ENCODE measurements at regions not wholly inside any gene's neighbourhood (a gene's known extent, or its start where the extent isn't known, plus 50 kb on each side); places are given as distances from the start of the nearest gene placed in this dataset.
"Not testable (repeated sequence)": the region's sequence is repeated elsewhere in the genome, so short reads cannot be mapped to it uniquely, and the experiment has no call there.

DNA sequence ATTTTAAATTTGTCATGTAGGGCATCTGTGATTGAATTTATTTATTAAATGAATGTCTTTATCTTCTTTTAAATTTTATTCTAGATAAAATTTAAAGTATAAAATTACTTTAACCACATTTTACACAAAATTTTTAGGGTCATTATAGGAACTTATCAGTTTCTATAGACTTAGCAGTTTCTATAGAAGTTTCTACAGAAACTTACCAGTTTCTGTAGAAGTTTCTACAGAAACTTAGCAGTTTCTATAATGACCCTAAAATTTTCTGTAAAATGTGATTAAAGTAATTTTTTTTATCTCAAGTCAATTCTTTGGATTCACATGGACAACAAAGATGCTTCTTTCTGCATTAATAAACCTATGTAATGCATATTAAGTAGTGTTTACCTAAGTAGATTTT is 565.9 kb upstream of the TECRL start:
- DNase-seq (ENCODE audit: low spot score) = no peak
- ATAC-seq = no peak

DNA sequence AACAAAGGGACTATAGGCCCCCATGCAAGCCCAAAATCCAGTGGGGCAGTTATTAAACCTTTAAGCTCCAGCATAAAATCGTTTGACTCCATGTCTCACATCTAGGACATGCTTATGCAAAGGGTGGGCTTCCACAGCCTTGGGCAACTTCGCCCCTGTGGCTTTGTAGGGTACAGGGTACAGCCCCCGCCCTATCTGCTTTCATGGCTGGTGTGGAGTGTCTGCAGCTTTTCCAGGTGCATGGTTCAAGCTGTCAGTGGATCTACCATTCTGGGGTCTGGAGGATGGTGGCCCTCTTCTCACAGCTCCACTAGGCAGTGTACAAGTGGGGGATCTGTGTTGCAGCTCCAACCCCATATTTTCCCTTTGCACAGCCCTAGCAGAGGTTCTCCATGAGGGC is 559.8 kb upstream of the TECRL start:
- no peak for ATAC-seq
- no peak for DNase-seq (ENCODE audit: low spot score)

DNA sequence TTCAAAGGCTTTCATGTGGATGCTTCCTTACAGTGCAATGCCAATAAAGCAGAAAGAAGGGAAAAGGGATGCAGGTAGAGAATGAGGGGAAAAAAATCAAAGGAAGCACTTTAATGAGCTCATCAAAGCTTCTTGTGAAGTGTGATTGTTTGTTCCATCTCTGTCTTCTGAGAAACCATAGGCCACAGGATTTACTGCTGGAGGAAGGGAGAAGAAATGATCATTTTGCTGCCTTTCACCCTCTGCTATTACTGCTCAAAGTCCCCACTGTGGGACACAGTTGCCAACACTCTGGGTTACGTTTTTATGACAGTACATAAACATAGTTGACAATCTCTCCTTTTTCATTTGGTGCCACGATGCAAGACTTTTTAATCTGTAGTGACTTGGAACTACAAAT is 558.0 kb upstream of the TECRL start:
- DNase-seq (ENCODE audit: low spot score) (no peak), ATAC-seq (no peak)

DNA sequence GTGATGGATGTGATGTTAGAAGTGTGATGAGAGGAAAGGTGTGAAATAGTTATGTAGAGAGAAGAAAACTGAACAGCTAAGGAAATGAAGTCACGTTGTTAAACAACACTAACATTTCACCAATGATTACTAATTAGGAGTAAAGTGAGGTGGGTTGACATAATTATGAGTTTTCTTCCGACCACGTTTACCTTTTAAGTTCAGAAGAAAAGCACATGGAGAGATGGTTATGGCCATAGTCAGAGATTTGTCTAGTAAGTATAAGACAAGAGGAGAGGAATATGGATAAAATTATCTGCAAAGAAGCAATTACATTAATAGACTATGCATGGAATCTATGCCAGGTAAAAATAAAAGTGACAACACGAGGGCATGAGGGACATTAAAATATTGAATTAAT is 551.3 kb upstream of the TECRL start:
- ATAC-seq = no peak
- DNase-seq (ENCODE audit: low spot score) = no peak

DNA sequence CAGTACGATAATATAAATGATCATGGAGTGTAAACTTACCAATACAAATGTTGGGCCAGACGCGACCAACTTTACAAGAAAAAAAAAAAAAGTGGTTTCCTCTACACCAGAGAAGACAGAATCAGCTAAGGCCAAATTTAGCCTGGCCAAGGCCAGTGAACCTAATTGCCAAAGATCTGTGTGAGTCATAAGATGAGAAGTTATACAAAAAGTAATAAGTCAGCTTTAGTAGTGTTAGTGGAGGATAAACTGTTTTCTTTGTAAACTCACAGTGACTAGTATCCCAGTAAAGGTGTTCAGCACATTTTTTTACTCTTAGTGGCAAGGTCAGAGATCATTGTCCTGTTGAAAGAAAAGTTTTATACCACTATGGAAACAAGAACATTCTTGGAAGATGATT is 531.4 kb upstream of the TECRL start:
- DNase-seq (ENCODE audit: low spot score) (no peak), ATAC-seq (no peak)

DNA sequence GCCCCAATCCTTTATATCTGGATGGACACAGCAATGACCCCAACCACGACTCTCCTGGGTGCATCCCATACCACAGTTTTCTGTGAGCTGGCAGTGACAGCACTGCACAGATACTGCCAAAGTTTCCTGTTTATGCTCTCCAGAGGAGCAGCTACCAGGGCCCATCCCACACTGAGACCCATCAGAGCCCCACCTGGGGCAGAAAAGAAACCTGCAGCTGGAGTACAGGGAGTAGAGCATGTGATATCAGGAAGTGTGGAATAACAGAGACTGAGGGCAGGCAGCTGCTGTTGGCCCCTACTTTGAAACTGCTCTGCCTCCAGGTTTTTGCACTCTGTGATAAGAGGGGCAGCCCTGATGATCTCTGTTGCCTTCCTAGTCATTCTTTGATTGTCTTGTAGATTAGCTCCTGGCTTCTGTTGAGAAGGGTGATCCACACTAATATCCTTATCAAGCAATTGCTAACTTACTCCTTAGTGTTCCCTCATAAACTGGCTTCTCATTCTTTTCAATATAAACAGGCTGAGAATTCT is 526.3 kb upstream of the TECRL start:
- DNase-seq (ENCODE audit: low spot score) (no peak), ATAC-seq (no peak)

DNA sequence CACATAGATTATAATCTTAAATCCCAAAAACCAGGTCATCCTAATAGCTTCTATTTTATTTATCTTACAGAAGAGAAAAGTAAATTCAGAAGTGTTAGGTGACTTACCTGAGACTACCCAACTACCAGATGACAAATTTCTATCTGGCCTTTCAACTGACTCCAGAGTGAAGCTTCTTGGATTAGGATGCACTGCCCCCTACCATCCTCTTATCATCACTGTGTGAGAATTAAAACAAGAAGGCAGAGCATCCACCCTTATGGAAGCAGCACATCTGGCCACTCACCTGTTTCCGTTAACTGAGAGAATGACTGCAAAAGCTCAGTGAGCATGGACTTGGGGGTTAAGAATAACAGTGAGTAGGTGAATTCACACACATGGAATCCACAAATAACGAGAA is 502.6 kb upstream of the TECRL start:
- DNase-seq (ENCODE audit: low spot score) (no peak), ATAC-seq (no peak)

- DNase-seq (ENCODE audit: low spot score) (no peak), ATAC-seq (no peak)
Observed at GRCh38 chr4:64903986-64904385, 494.7 kb upstream of the TECRL start.

GRCh38 chr4:64899563-64899962 is 490.3 kb upstream of the TECRL start:
- DNase-seq (ENCODE audit: low spot score) (no peak), ATAC-seq (no peak)

DNA sequence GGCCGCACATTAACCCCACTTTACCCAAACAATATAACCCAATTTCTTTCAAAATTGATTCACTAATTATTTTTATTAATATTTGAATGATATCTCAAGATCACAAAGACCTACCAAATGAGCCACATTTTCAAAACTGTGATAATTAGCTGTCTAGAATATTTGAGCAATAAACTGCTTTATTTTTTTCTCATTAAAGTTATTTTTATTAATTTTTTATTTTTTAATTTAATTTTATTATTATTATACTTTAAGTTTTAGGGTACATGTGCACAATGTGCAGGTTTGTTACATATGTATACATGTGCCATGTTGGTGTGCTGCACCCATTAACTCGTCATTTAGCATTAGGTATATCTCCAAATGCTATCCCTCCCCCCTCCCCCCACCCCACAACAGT is 489.8 kb upstream of the TECRL start:
- not testable (repeated sequence) for ATAC-seq; DNase-seq (ENCODE audit: low spot score)

DNA sequence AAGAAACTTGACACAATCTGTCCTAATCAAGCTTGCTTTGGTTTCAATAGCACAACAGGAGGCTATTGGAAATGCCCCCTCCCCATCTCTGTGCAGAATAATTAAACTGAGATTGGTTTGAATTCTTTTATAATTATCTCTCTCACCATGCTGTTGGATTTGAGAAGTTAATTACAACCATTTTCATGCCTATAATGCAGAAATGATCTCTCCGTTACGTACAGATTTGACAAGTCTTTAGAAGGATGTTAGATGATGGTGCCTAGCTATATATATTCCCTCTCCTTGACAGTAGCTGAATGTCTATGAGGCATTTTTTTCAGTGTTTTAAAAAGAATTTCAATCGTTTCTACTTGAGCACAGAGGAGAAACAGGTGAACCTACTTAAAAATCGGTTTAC is 488.4 kb upstream of the TECRL start:
- no peak for ATAC-seq

DNA sequence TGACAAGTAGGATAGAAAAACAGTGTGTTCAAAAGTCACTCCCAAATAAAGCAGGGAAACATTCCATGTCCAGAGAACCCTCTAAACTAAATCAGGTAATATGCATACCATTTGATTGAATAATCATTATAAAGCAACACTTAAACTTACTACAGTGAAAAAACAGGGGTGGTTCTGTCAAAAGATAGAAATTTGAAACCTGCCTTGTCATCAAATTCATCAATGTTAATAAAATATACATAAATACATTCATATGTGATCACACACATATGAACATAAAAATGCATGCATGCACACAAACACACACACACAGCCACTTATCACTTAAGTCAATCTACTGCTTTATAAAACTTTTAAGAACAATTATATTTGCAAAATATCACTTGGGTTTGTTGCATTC is 485.8 kb upstream of the TECRL start:
- no peak for ATAC-seq

More for the DNA sequence above, 488.4 kb upstream of the TECRL start:
- no peak for DNase-seq (ENCODE audit: low spot score)

GRCh38 chr4:64893205-64893604 is 484.0 kb upstream of the TECRL start:
- ATAC-seq = no peak
- DNase-seq (ENCODE audit: low spot score) = no peak

More for the DNA sequence above, 485.8 kb upstream of the TECRL start:
- no peak for DNase-seq (ENCODE audit: low spot score)

DNA sequence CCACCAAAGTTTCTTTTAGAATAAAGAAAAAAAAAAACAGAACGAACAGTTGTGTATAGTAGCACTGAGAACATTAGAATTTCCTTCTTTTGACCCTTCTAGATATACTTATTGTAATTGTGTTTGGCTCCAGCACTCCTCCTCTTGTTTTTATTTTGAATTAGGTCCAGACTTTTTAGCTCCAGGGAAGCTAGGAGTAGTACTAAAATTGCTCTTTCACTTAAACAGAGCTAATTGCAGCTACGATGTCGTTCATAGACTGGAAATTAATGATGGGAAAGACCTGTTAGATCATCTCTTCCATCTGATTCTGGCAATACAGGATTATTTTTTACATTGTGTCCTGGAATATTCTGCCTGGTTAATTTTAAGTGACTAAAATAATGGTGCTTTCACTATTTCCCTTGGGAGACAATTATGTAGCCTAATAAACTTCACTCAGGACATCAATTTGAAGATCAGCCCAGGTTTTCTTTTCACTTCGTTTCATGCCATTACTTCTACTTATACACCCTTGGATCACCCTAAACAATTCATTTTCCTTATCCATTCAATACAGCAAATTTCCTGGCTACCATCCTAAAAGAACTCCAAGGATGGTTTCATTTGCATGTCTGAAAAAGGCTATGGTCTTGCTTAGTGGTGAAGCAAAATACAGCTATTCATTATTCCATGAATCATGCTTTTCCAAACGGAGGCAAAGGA is 480.8 kb upstream of the TECRL start:
- no peak for DNase-seq (ENCODE audit: low spot score)
- no peak for ATAC-seq

DNA sequence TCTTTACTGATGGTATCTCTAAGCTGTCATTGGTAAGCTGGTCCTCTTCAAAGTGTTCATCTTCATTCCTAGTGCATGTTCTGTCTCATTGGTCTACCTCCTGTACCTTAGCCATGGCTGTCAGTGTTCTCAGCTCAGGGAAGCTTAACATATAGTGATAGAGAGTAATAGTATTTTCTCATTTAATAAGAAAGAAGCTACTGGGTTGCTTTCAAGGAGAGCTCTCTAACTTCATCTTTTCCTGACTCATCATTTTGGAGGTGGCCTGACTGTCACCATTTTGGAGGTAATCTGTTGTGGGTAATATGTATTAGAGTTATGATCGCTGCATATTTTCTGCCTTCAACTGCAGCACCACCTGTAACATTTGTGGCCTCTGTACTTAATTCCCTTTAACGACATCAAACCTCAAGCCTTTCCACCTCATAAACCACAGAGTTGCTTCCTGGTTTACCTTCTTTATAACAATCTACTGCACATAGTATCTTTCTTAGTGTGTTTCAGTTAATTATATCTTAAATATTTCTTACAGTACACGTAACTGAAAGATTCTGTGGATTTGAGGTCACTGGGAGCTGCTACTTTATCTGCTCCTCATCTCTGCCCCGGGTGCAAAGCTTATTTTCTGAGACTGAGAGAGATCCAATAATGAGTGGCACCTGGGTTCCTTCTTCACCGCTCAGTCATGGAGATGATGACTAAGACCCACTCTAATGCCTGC is 474.0 kb upstream of the TECRL start:
- DNase-seq (ENCODE audit: low spot score) = no peak
- no peak for ATAC-seq

GRCh38 chr4:64882311-64883086 is 473.2 kb upstream of the TECRL start:
- DNase-seq (ENCODE audit: low spot score) = no peak
- ATAC-seq = no peak

GRCh38 chr4:64880557-64880956 is 471.3 kb upstream of the TECRL start:
- no peak for ATAC-seq
- no peak for DNase-seq (ENCODE audit: low spot score)

GRCh38 chr4:64876021-64876420 is 466.8 kb upstream of the TECRL start:
- DNase-seq (ENCODE audit: low spot score) (no peak), ATAC-seq (no peak)

DNA sequence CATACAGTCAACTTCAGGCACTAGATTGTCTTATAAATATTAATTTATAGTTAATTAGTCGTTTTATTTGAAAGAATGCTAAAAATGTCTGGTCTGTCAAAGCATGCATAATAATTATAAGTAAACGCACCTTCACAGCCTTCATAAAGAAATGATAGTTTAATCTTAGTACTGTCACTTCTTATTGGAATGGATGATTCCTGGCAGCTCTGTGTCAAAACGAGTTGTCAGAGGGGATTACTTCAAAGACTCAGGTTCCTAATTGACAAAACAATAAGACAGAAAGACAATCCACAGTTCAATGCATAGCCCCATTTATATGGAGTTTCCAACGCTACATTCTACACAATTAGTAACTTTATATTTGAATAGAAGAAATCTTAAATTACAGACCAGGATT is 461.3 kb upstream of the TECRL start:
- DNase-seq (ENCODE audit: low spot score) (no peak), ATAC-seq (no peak)

GRCh38 chr4:64857815-64858214 is 448.6 kb upstream of the TECRL start:
- ATAC-seq (no peak), DNase-seq (ENCODE audit: low spot score) (no peak)

GRCh38 chr4:64857198-64857597 is 447.9 kb upstream of the TECRL start:
- ATAC-seq (no peak), DNase-seq (ENCODE audit: low spot score) (no peak)

DNA sequence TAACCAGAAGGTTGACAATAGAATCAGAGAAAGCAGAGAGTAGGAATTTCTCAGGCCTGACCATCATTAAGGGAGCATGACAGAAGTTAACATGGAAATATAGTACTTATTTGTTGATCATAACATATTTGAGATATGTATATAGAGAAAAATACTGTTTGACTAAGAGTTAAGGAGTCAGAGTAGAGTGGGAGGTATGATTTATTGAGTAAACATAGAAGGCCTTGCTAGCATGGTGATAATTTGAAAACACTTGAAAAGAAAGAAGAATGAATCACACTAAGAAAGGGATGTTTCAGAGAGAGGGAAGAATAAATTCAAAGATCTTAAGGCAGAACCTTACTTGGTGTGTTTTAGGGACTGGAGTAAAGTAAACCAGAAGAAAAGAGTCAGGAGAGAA is 437.2 kb upstream of the TECRL start:
- DNase-seq (ENCODE audit: low spot score) (no peak), ATAC-seq (no peak)
